SKM-1 treated with dmso at 0.1 percent for 144 hours (cell line): ENCODE measurements at regions not wholly inside any gene's neighbourhood (a gene's known extent, or its start where the extent isn't known, plus 50 kb on each side); places are given as distances from the start of the nearest gene placed in this dataset.

Experiments used
- DNase-seq: peaks from one replicate; lab custom pipeline; 2025; ENCODE audit not compliant: unreplicated experiment; lab: John Stamatoyannopoulos, UW

DNA sequence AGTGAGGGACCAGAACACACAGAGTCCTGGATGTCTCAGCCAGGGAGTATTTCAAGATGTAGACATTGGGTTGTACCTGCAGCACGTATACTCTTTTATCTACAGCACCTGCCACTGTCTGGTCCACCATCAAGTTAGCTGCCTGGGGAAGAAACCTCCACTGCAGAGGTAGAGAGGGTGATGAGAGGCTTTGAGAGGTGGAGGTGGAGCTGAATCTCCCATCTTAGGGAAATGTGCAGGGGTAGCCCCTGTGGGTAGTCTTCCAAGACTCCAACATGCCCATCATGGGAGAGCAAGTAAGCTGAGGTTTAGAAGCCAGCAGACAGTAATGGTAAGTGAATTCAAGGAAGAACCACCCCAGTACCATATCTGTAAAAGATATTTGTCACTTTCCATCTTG lies 93.3 kb upstream of the CELF4 start:
- DNase-seq = no peak

DNA sequence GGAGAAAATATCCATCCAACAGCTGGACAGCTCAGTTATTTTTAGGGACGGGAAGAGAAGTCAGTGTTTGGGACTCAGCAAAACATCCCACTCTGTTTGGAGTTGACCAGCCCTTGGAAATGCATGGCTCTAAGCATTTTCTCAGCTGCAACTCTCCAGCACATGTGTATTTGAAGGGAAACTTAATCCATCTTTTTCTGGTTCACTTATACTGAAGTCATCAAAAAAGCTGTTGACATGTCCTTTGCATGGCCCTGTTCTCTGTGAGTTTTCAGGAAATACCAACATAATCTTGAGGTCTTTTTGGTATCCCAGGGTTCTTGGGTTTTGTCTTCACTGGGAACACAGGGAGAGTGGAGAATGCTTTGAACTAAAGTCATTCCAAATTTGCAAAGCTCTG lies 91.9 kb upstream of the CELF4 start:
- no peak for DNase-seq

DNA sequence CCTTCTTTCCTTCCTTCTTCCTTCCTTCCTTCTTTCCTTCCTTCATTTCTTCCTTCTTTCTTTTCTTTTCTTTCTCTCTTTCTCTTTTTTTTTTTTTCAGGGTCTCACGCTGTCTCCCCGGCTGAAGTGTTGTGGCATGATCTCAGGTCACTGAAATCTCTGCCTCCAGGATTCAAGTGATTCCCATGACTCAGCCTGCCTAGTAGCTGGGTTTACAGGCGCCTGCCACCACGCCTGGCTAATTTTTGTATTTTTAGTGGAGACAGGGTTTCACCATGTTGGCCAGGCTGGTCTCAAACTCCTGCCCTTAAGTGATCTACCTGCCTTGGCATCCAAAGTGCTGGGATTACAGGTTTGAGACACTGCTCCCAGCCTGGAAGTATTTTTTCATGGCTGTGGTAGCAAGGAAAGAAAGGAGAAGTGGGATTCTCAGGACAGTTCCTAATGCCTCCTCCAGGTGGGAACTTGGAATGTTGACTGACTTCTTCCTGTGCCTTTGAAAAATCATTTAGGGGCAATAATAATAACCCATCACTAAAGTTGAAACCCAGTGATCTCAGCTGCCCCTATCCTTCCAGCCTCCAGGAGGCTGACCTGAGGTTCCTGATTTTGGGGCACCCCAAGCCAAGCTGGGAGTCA lies 89.3 kb upstream of the CELF4 start:
- DNase-seq = no peak

DNA sequence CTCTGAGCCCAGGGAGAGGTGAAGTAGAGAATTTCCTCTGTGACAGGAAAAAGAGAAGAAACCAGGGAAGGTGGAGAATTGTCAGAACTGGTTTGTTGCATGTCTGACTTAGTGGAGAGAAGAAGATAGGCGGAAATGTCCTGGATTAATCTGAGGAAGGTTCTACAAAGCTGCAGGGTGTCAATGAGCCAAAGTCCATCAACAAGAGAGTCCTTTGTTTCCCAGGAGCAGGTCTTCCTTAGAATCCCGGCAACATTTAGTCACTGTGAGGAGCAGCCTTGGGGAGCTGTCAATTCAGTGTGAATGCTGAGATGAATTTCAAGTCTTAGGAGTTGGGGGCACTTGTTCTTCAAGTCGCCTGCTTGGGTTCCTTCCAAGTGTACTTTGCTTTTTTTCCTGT lies 88.4 kb upstream of the CELF4 start:
- no peak for DNase-seq

DNA sequence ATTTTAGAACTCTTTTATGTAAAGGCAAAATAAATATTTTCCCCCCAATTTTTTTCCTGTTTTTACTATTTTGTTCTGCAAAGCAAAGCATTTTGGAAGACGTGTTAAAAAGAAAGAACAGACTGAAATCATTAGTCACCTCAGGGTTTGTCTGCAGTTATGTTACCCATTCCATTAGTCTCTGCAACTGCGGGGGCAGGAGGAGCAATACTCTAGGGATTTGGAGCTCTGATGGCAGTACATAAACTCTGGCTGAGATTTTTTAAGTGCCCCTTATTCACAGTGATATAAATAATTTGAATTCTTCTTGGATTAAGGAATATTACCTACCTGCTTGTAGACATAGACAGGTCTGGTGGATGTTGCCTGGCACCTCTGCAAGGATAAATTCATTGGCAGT lies 88.0 kb upstream of the CELF4 start:
- no peak for DNase-seq

DNA sequence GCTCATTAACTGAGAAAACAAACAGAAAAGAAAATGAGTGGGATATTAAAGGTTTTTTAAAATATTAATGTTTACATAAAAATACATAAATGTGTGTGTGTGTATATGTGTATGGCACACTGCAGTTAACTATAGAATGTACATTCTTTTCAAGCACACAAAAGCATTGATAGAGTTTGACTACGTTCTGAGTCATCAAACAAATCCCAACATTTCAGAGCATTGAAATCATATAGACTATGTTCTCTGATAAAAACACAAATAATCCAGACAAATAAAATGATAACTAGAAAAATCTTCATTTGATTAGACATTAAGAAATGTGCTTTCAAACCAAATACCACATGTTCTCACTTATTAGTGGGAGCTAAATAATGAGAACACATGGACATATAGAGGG lies 84.3 kb upstream of the CELF4 start:
- DNase-seq = no peak

DNA sequence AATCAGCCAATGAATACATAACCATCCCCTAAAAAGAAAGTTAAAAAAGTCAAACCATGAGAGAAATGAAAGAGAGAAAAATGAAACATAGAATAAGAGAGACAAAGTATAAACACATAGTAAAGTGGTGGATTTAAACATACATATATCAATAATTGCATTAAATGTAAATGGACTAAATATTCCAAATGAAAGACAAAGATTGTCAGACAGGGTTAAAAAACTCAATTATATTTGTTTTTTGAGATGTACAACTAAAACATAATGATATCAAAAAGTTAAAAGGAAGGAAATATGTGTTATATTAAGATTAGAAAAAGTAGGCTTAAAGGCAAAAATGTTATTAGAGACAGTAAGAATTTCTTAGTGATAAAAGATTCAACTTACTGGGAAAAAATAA lies 83.8 kb upstream of the CELF4 start:
- no peak for DNase-seq

DNA sequence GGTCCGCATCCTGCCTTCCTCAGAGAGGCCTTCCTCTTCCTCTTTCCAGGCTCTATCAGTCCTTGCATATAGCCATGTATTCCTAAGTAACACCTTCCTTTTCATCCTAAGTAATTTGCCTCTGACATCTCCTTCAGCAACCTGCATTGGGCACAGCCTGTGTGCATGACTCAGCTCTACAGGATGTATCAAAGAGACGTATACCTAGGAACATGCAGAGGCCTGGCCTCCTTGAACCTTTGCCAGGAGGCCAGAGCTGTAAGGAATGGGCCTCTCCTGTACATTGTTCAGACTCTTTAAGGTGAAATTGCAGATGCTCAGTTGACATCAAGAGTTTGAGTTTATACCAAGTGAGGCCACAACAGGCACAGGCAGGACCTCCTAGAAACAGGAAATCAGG lies 76.0 kb upstream of the CELF4 start:
- DNase-seq = no peak

DNA sequence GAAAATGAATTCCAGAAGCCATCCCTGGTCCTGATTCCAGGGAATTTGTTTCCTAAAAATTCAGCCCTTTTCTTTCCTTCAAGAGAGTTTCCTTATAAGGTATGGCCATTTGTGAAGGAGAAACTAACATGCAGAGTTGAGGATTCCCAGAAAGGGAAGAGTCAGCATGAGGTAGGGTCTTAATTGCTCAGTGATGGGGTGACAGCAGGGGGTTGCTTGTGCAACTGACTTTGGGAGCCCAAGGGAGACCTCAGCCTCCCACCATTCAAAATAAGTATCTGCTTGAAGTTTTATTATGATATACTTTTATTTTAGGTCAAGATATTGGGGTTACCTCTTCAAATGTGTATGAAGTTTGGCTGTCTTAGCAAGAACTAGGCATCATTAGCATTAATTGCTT lies 74.9 kb upstream of the CELF4 start:
- DNase-seq = no peak

DNA sequence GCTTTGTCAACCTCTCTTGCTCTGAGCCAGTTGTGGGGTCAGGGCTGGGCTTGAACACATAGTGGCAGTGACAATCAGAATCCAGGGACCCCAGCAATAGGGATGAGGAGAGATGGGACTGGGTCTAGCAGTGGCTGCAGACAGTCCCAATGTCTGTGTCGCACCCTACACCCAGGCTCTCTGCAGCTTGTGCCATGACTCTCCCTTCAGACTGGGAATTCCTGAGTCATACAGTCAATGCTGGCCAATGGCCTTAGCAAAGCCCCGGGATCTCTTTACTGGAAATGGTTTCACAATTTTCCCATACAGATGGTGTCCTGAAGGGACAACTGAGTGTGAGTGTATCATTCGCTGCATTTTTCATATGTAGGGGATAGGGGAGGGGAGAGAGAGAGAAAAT lies 74.2 kb upstream of the CELF4 start:
- DNase-seq = no peak

DNA sequence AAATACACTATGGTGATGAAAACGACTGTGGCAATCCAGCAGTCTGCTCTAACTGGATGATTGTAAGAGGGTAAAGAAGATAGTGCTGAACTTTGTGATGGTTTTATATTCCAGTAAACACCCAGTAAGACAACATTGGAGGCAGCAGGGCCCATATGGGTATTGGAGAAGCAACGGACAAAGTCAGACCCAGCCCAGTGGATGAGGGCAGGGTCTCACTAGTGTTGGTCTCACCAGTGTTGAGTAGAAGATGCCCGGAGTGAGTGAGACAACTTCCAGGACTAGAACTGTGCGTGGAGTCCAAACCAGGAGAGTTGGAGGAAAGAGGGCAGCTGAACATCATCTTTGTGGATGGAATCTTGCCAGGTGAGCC lies 71.9 kb upstream of the CELF4 start:
- no peak for DNase-seq

DNA sequence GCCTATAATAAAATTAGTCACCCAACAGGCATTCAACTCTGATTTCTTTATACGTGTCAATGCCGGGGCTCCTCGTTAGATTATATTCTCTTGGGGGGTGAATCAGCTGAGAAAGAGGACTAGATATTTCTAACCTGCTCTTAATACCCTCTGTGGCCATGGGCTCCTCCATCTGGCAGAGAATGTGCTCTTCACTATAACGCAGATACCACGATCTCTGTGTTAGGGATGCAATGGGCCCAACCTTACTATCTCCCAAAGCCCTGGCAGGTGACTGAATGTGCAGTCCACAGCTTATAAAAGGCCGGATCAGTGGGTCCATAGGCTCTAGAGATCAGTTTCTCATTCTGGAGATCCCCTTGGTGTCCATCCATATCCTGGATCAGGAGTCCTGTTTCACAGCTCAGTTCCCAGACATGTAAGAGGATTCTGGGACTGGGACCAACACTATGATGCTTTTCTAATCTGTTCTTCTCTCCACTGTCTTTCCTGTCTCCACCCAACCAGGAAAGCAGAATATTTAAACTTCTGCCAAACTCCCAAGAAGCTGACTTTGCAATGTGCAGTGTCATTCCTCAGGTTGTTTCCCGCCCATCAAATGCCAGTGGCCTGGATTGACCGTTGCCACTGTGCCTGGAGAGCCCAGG lies 71.4 kb upstream of the CELF4 start:
- no peak for DNase-seq

DNA sequence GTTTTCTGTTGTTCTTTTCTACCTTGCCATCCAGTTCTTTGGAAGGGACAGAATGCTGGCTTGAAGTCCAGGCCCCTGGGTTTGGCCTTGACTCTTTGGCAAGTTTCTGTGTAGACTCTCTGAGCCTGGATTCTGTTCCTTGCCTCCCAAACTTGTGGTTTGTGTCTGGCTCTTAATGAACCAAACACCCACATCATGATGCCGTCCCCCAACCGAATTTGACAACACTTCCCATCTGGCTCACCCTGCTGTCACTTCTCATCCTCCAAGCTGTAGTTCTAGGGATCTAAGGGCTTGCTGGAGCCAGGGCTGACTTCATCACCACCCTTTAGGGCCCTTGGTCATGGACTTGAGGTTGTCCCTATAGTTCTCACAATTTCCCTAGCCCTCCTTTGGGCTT lies 68.9 kb upstream of the CELF4 start:
- no peak for DNase-seq

DNA sequence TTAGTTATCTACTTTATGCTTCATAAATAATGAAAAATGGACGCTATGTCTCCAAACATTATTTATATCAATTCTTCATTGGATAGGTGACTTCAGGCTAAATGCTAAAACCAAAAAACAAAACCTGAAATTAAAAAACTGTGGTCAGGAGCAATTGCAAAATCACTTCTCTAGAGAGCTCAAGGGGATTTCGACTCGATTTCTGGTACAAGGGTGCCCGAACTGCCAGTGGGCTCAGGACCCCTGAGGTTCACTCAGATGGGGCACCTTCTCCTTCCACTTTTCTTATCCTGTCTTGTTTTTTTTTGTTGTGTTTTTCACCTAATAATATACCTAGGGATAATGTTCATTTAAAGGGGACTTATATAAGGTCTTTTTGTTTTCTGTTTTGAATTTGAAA lies 65.8 kb upstream of the CELF4 start:
- DNase-seq = no peak

DNA sequence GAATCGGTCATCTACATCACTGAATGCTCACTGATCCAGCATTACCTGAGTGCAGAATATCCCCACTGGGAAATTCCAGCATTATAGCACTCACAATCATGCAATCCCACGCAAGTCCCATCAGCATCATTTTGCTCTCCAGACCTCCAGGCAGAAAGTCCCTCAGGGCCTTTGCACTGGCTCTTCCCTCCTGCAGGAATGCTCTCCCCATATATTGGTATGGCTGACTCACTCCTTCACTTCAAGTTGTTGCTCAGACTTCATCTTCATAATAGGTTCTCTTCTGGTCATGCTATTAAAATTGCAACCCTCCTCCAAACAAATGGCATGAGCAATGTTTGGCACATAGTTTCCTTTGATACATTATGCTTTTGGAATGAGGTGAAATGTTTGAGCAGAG lies 64.7 kb upstream of the CELF4 start:
- DNase-seq = no peak

DNA sequence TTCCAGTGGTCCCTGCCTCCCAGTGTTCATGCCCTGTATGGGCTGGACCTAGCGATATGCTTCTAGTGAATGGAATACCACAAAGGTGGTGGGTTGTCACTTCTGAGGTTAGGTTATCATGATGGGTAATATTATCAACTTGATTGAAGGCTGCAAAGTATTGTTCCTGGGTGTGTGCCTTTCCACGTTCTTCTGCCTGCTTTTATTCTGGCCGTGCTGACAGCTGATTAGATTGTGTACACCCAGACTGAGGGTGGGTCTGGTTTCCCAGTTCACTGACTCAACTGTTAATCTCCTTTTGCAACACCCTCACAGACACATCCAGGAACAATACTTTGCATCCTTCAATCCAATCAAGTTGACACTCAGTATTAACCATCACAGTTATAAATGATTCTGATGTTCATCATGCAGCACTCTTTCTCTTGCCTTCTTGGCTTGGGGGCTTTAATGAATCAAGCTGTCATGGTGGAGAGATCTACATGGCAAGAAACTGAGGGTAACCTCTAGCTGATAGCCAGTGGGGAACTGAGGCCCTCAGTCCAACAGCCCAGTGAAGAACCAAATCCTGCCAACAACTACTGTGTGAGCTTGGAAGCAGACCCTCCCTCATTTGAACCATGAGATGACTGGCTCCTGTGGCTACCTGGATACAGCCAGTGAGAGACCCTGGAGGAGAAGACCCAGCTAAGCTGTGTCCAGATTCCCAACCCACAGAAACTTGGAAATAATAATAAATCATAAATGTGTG lies 63.0 kb upstream of the CELF4 start:
- DNase-seq = no peak

DNA sequence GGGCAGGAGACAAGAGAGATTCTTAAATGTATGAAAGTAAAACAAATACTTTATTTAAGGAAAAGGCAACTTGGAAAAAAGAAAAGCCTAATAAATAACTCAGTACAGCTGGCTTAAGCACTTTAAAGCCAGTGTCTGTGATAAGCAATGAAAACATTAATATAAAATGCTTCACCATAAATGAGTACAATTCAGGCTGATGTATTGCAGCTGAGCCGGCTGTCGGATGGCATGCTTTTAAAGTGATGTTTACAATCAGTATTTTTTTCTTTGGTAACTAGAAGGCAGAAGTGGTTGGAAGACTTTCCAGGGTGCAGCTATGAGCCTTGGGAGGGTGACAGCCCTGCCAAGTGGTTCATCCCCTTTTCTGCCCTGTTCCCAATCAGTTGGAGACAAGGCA lies 58.7 kb upstream of the CELF4 start:
- DNase-seq = no peak

DNA sequence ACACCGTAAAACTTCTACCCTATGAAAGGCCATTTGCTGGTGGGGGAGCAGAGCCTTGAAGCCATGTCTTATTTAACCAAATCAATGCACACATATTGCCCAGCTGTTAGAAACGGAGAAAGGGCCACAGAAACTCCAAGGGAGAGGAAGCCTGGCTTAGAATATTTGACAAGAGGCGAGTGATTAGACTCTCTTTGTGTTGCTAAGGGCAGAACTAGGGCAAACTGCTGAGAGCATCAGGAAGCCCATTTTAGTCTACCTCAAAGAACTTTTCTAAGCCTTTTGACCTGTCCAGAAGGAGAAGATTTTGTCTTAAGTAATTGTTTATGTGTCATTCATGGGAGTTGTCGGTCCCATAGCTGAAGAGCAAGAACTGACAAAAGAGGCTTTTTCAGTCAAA lies 54.4 kb upstream of the CELF4 start:
- no peak for DNase-seq

DNA sequence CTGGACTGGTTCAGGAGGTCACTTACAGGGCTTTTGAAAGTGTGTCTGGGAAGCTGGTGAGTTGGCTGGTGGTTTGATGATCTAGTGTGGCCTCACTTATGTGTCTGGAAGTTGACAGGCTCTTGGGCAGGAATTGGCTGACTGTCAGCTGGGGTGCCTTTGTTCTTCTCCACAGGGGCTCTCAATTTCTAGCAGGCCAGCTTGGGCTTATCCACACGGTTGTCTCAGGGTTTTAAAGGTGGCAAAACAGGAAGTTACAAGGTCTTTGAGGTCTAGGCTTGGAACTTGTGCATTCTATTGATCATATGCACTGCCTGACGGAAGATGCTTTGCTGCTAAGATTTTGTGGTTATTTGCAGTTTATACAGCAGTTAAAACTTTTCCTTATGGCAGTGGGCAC lies 52.0 kb upstream of the CELF4 start:
- no peak for DNase-seq
